Amniotic epithelial cell (primary cell): ENCODE measurements at regions not wholly inside any gene's neighbourhood (a gene's known extent, or its start where the extent isn't known, plus 50 kb on each side); places are given as distances from the start of the nearest gene placed in this dataset.

Experiments
- DNase-seq: peaks from one replicate; pipeline ENCODE4 v3.0.0-alpha.2; 2010; ENCODE audit warnings: low read depth

DNA sequence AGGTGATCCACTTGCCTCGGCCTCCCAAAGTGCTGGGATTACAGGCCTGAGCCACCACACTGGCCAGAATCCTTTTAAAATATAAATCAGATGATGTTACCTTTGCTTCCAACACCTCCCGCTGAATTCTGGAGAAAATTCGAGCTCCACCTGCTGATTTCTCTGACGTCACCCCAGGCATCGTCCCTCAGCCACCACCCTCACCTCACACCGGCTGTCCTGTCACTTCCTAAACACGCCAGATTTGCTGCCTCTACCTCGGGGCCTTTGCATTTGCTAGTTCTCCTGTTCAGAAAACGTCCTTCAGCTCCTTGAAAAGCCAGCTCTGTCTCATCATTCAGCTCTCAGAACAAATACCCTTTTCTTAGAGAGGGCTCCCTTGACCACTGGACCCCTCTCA, 57.9 kb downstream of the FBXO2 start:
- no peak for DNase-seq

DNA sequence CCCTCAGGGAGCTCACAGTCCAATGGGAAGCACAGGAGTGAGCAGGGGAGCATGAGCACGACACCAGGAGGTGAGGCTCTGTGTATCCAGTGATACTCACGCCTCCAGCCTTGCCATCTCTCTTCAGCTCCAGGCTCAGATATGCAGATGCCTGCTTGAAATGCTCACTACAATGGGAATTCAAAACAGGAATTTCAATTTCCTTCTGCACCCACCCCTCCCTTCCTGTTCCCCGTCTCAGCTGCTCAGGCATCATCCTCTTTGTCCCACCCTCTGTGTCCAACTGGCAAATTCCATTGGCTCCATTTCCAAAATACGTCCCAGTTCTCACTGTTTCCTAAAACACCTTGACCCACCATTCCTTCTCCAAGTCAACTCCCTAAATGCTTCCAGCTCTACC, 58.9 kb downstream of the FBXO2 start:
- no peak for DNase-seq

DNA sequence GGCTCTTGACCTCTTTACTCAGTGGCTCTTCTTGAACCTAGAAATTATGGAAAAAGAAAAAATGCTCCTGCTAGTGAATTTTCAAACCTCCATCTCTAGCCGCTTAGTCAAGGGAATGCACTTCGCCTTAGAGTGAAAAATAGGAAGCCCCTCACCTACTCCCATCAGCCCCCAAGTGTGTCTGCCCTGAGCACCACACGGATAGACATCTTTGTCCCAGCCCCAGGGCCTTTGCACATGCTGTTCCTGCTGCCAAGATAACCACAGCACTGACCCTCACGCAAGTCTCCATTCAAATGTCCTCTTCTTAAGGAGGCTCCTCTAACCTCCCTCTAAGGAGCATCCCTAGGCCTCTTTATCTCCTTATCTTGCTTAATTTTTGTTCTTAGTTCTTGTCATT, 59.6 kb downstream of the FBXO2 start:
- DNase-seq = no peak

DNA sequence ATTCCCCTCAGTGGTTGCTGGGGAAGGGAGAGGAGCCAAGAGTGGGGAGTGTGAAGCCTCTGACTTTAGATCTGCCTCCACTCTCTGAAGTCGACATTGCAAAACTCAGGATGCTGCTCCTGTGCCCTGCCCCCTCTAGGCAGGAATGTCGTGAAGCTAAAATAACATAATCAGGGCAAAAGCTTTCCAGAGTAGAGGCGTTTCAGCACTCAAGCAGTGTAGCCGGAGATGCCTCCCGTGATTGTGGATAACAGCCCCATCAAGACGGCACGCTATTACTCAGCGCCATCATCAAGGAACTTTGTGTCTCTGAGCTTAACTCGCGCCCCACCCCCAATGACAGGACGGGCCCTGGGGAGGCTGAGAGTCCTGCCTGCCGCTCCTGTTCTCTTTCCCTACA, 60.0 kb downstream of the FBXO2 start:
- DNase-seq = peak; percentile 38

DNA sequence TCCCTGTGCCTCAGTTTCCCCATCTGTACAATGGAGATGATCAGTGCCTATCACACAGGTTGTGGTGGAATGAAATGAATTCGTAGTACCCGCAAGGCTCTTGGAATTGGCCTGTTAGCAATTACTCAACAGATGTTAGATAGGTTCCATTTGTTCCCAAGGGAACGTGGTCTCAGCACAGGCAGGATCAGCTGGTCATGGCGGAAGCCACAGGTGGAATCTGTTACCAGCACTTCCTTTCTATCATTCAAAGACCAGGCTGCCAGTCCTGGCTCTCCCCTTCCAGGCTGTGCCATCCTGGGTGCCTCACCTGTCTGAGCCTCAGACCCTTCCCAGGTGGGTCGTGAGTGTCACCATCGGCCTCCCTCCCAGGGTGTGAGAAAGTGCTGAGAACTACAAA, 61.5 kb downstream of the FBXO2 start:
- no peak for DNase-seq

DNA sequence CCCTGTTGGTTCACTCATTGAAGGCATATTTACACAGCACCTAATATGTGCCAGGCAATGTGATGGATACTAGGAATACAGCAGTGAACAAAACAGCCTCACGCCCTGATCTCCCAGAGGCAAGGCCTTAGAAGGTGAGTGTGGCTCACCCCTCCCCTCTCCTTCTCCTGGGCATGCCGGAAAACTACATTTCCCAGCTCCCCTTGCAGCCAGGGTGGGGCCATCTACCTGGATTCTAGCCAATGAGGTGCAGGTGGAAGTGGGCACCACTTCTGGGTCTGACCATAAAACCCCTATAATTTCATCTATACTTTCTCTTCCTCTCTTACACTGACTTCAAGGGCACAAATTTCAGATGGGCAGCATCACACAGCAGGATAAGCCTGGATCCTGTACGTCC, 63.8 kb downstream of the FBXO2 start:
- DNase-seq = no peak
